ENCODE measurements at regions not wholly inside any gene's neighbourhood (a gene's known extent, or its start where the extent isn't known, plus 50 kb on each side); places are given as distances from the start of the nearest gene placed in this dataset.
"Not testable (repeated sequence)": the region's sequence is repeated elsewhere in the genome, so short reads cannot be mapped to it uniquely, and the experiment has no call there.

- H3K4me3 Mint-ChIP-seq = no peak overlapping the region
- H3K36me3 Mint-ChIP-seq = no peaks in the 10 kb centered on the region
- H3K27ac Mint-ChIP-seq = no peak overlapping the region
- DNase-seq (ENCODE audit: low spot score in 2 of 2) (no peak), ATAC-seq (no peak)
- peaks cover 21% of the 10 kb centered on the region for H3K9me3 Mint-ChIP-seq
- no peaks in the 10 kb centered on the region for H3K4me1 Mint-ChIP-seq
Observed at GRCh38 chr12:61291647-61292046, 968.6 kb upstream of the USP15 start.

GRCh38 chr12:61294011-61294410, 966.2 kb upstream of the USP15 start:
- not testable (repeated sequence) for H3K4me3 Mint-ChIP-seq, ATAC-seq, H3K27ac Mint-ChIP-seq

GRCh38 chr12:61301817-61302216, 958.4 kb upstream of the USP15 start:
- Mint-ChIP-seq H3K9me3 (peaks cover 3% of the 10 kb centered on the region), H3K36me3 (no peaks in the 10 kb centered on the region), H3K4me3 (no peak overlapping the region), H3K27ac (no peak overlapping the region), H3K4me1 (no peaks in the 10 kb centered on the region)
- ATAC-seq = no peak
- DNase-seq (ENCODE audit: low spot score in 2 of 2) = no peak

More at GRCh38 chr12:61294011-61294410, 966.2 kb upstream of the USP15 start:
- peaks cover 15% of the 10 kb centered on the region for H3K9me3 Mint-ChIP-seq
- not testable (repeated sequence) for H3K36me3 Mint-ChIP-seq; H3K4me1 Mint-ChIP-seq; DNase-seq (ENCODE audit: low spot score in 2 of 2)

- no peak overlapping the region for H3K4me3 Mint-ChIP-seq
Observed at GRCh38 chr12:61302282-61302681, 957.9 kb upstream of the USP15 start.

GRCh38 chr12:61308220-61308619, 952.0 kb upstream of the USP15 start:
- ATAC-seq = no peak
- Mint-ChIP-seq H3K27ac (no peak overlapping the region), H3K4me1 (no peaks in the 10 kb centered on the region), H3K36me3 (no peaks in the 10 kb centered on the region), H3K9me3 (peaks cover 18% of the 10 kb centered on the region), H3K4me3 (no peak overlapping the region)
- DNase-seq (ENCODE audit: low spot score in 2 of 2) = no peak

More at GRCh38 chr12:61302282-61302681, 957.9 kb upstream of the USP15 start:
- Mint-ChIP-seq H3K36me3 (no peaks in the 10 kb centered on the region), H3K9me3 (peaks cover 6% of the 10 kb centered on the region), H3K4me1 (no peaks in the 10 kb centered on the region), H3K27ac (no peak overlapping the region)
- DNase-seq (ENCODE audit: low spot score in 2 of 2) = no peak
- no peak for ATAC-seq

GRCh38 chr12:61311413-61311812, 948.8 kb upstream of the USP15 start:
- ATAC-seq (no peak), DNase-seq (ENCODE audit: low spot score in 2 of 2) (no peak)
- no peak overlapping the region for H3K27ac Mint-ChIP-seq
- H3K4me1 Mint-ChIP-seq = no peaks in the 10 kb centered on the region
- H3K36me3 Mint-ChIP-seq = no peaks in the 10 kb centered on the region
- H3K4me3 Mint-ChIP-seq = no peak overlapping the region
- H3K9me3 Mint-ChIP-seq = peaks cover 18% of the 10 kb centered on the region

GRCh38 chr12:61348871-61349270, 911.3 kb upstream of the USP15 start:
- no peak for DNase-seq (ENCODE audit: low spot score in 2 of 2)
- no peak for ATAC-seq
- Mint-ChIP-seq H3K9me3 (peaks cover 9% of the 10 kb centered on the region), H3K4me1 (no peaks in the 10 kb centered on the region), H3K36me3 (no peaks in the 10 kb centered on the region), H3K4me3 (no peak overlapping the region), H3K27ac (no peak overlapping the region)

- no peak overlapping the region for H3K4me3 Mint-ChIP-seq
- ATAC-seq (peak; percentile 18), DNase-seq (ENCODE audit: low spot score in 2 of 2) (no peak)
- H3K27ac Mint-ChIP-seq = no peak overlapping the region
- no peaks in the 10 kb centered on the region for H3K36me3 Mint-ChIP-seq
- H3K4me1 Mint-ChIP-seq = no peaks in the 10 kb centered on the region
- peaks cover 3% of the 10 kb centered on the region for H3K9me3 Mint-ChIP-seq
Observed at GRCh38 chr12:61355105-61355504, 905.1 kb upstream of the USP15 start.

- no peak overlapping the region for H3K4me3 Mint-ChIP-seq
Observed at GRCh38 chr12:61356485-61356884, 903.7 kb upstream of the USP15 start.

GRCh38 chr12:61357496-61357895, 902.7 kb upstream of the USP15 start:
- Mint-ChIP-seq H3K27ac (no peak overlapping the region), H3K9me3 (peaks cover 7% of the 10 kb centered on the region), H3K4me1 (no peaks in the 10 kb centered on the region), H3K36me3 (no peaks in the 10 kb centered on the region), H3K4me3 (no peak overlapping the region)
- no peak for ATAC-seq
- DNase-seq (ENCODE audit: low spot score in 2 of 2) = no peak

More at GRCh38 chr12:61356485-61356884, 903.7 kb upstream of the USP15 start:
- Mint-ChIP-seq H3K4me1 (no peaks in the 10 kb centered on the region), H3K27ac (no peak overlapping the region), H3K36me3 (no peaks in the 10 kb centered on the region), H3K9me3 (peaks cover 3% of the 10 kb centered on the region)
- ATAC-seq (peak; percentile 32), DNase-seq (ENCODE audit: low spot score in 2 of 2) (no peak)

GRCh38 chr12:61362037-61362436, 898.2 kb upstream of the USP15 start:
- H3K36me3 Mint-ChIP-seq = no peaks in the 10 kb centered on the region
- no peaks in the 10 kb centered on the region for H3K4me1 Mint-ChIP-seq
- H3K9me3 Mint-ChIP-seq = peaks cover 10% of the 10 kb centered on the region

GRCh38 chr12:61365001-61365400, 895.2 kb upstream of the USP15 start:
- H3K4me3 Mint-ChIP-seq = no peak overlapping the region
- H3K27ac Mint-ChIP-seq = no peak overlapping the region
- H3K9me3 Mint-ChIP-seq = peaks cover 10% of the 10 kb centered on the region
- ATAC-seq = no peak
- DNase-seq (ENCODE audit: low spot score in 2 of 2) = no peak
- H3K36me3 Mint-ChIP-seq = no peaks in the 10 kb centered on the region
- H3K4me1 Mint-ChIP-seq = no peaks in the 10 kb centered on the region

More at GRCh38 chr12:61362037-61362436, 898.2 kb upstream of the USP15 start:
- Mint-ChIP-seq H3K27ac (no peak overlapping the region), H3K4me3 (no peak overlapping the region)
- DNase-seq (ENCODE audit: low spot score in 2 of 2) (no peak), ATAC-seq (no peak)

GRCh38 chr12:61367281-61367785, 892.9 kb upstream of the USP15 start:
- ATAC-seq = no peak
- Mint-ChIP-seq H3K4me3 (no peak overlapping the region), H3K27ac (no peak overlapping the region), H3K4me1 (no peaks in the 10 kb centered on the region), H3K36me3 (no peaks in the 10 kb centered on the region), H3K9me3 (peaks cover 9% of the 10 kb centered on the region)
- DNase-seq (ENCODE audit: low spot score in 2 of 2) = no peak

GRCh38 chr12:61369241-61369910, 890.8 kb upstream of the USP15 start:
- Mint-ChIP-seq H3K9me3 (peaks cover 11% of the 10 kb centered on the region), H3K4me3 (no peak overlapping the region), H3K27ac (no peak overlapping the region), H3K36me3 (no peaks in the 10 kb centered on the region), H3K4me1 (no peaks in the 10 kb centered on the region)
- no peak for ATAC-seq
- no peak for DNase-seq (ENCODE audit: low spot score in 2 of 2)

- DNase-seq (ENCODE audit: low spot score in 2 of 2) = no peak
- Mint-ChIP-seq H3K9me3 (peaks cover 18% of the 10 kb centered on the region), H3K27ac (no peak overlapping the region), H3K4me1 (no peaks in the 10 kb centered on the region), H3K4me3 (no peak overlapping the region), H3K36me3 (no peaks in the 10 kb centered on the region)
- ATAC-seq = no peak
Observed at GRCh38 chr12:61384511-61384910, 875.7 kb upstream of the USP15 start.

GRCh38 chr12:61385771-61386170, 874.4 kb upstream of the USP15 start:
- no peaks in the 10 kb centered on the region for H3K36me3 Mint-ChIP-seq
- no peaks in the 10 kb centered on the region for H3K4me1 Mint-ChIP-seq
- H3K27ac Mint-ChIP-seq = no peak overlapping the region
- no peak overlapping the region for H3K4me3 Mint-ChIP-seq
- ATAC-seq (no peak), DNase-seq (ENCODE audit: low spot score in 2 of 2) (no peak)
- H3K9me3 Mint-ChIP-seq = peaks cover 26% of the 10 kb centered on the region
